ENCODE measurements at regions not wholly inside any gene's neighbourhood (a gene's known extent, or its start where the extent isn't known, plus 50 kb on each side); places are given as distances from the start of the nearest gene placed in this dataset.
"Not testable (repeated sequence)": the region's sequence is repeated elsewhere in the genome, so short reads cannot be mapped to it uniquely, and the experiment has no call there.

- H3K36me3 ChIP-seq (ENCODE audit: control insufficient read depth in 4 of 4, insufficient read depth in 4 of 4, low read length in 4 of 4); ATAC-seq (ENCODE audit: insufficient read depth, low FRiP score); H3K4me1 ChIP-seq (ENCODE audit: control insufficient read depth in 5 of 5, insufficient read depth in 5 of 5, low read length in 5 of 5); H3K9ac ChIP-seq (ENCODE audit: insufficient read depth in 1 of 2, low read length in 2 of 2); H3K27ac ChIP-seq (ENCODE audit: low read depth in 1 of 2, low read length in 1 of 2); DNase-seq; H3K9me3 ChIP-seq (ENCODE audit: control insufficient read depth in 4 of 4, insufficient read depth in 3 of 4, low read length in 3 of 4); H3K27me3 ChIP-seq (ENCODE audit: control insufficient read depth in 3 of 3, insufficient read depth in 3 of 3, low read length in 2 of 3); H3K4me3 ChIP-seq: not testable (repeated sequence)
- 72 to 76% methylated on average over 3 to 4 of the region's 4 CpGs for WGBS, 2 donors
These were observed 454.2 kb downstream of the TP53TG3F start for GRCh38 chr16:33913601-33914000.

DNA sequence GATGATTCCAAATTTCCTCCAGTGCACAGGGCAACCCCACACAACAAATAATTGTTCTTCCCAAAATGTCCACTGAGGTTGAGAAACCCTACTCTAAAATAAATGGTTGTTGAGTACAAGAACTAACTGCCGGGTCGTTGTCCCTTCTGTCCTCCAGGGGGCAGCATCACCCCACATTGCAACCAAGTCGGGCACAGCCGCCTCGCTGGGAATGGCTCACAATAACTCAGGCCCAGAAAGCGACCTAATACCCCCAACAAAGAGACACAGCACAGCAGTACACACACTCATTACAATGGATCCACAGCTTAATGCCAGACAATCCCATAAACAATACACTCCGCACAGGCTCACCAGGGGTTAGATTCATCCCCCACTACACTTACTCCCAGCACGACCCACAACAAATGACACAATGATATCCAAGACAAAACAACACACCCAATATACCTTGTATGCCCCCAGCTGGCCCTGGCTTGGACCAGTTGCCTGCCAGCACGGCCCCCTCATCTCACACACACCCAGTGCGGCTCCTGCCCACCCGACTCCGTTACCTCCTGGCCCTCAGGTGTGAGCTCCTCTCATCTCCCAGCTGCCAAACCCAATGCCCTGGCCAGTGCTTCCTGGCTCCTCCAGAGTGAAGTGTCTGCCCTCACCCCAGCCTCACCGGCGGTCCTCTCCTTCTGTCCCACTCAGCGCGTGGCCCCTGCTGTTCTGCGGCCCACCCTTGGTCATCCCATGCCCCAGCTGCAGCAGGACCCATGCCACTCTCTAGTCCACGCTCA is 461.5 kb downstream of the TP53TG3F start:
- H3K36me3 ChIP-seq (ENCODE audit: control insufficient read depth in 4 of 4, insufficient read depth in 4 of 4, low read length in 4 of 4); H3K4me3 ChIP-seq; DNase-seq; H3K4me1 ChIP-seq (ENCODE audit: control insufficient read depth in 5 of 5, insufficient read depth in 5 of 5, low read length in 5 of 5); H3K27me3 ChIP-seq (ENCODE audit: control insufficient read depth in 3 of 3, insufficient read depth in 3 of 3, low read length in 2 of 3); ATAC-seq (ENCODE audit: insufficient read depth, low FRiP score); H3K9me3 ChIP-seq (ENCODE audit: control insufficient read depth in 4 of 4, insufficient read depth in 3 of 4, low read length in 3 of 4); H3K9ac ChIP-seq (ENCODE audit: insufficient read depth in 1 of 2, low read length in 2 of 2); H3K27ac ChIP-seq (ENCODE audit: low read depth in 1 of 2, low read length in 1 of 2): not testable (repeated sequence)
- 48 to 55% methylated on average over 5 to 6 of the region's 18 CpGs for WGBS, 2 donors

- ATAC-seq (ENCODE audit: insufficient read depth, low FRiP score): not testable (repeated sequence)
These were observed 463.5 kb downstream of the TP53TG3F start for GRCh38 chr16:33922914-33923313.

DNA sequence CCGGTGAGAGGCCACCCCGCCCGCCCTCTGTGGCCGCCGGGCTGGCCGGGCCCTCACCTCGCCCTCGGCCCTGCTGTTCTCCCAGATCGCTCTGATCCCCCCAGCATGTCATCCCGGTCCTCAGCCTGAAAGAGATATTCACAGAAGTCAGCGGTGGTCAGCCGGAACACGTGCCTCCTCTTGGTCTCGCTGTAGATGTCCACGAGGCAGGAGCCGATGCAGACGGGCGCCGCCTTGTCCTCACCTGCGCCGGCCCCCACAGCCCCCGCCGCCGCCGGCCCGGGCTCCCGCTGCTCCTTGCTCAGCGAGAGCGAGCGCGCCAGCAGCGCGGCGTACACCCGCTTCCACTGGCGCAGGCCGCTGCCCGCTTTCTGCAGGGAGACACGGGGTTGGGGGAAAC is 468.6 kb downstream of the TP53TG3F start:
- not testable (repeated sequence) for H3K9ac ChIP-seq (ENCODE audit: insufficient read depth in 1 of 2, low read length in 2 of 2); H3K27me3 ChIP-seq (ENCODE audit: control insufficient read depth in 3 of 3, insufficient read depth in 3 of 3, low read length in 2 of 3); H3K27ac ChIP-seq (ENCODE audit: low read depth in 1 of 2, low read length in 1 of 2); H3K4me1 ChIP-seq (ENCODE audit: control insufficient read depth in 5 of 5, insufficient read depth in 5 of 5, low read length in 5 of 5); DNase-seq; H3K4me3 ChIP-seq; H3K36me3 ChIP-seq (ENCODE audit: control insufficient read depth in 4 of 4, insufficient read depth in 4 of 4, low read length in 4 of 4); H3K9me3 ChIP-seq (ENCODE audit: control insufficient read depth in 4 of 4, insufficient read depth in 3 of 4, low read length in 3 of 4); ATAC-seq (ENCODE audit: insufficient read depth, low FRiP score)
- WGBS, 2 donors: 92 to 97% methylated on average over 20 to 35 of the region's 39 CpGs

More at GRCh38 chr16:33922914-33923313, 463.5 kb downstream of the TP53TG3F start:
- H3K9ac ChIP-seq (ENCODE audit: insufficient read depth in 1 of 2, low read length in 2 of 2); H3K36me3 ChIP-seq (ENCODE audit: control insufficient read depth in 4 of 4, insufficient read depth in 4 of 4, low read length in 4 of 4); H3K4me1 ChIP-seq (ENCODE audit: control insufficient read depth in 5 of 5, insufficient read depth in 5 of 5, low read length in 5 of 5); H3K9me3 ChIP-seq (ENCODE audit: control insufficient read depth in 4 of 4, insufficient read depth in 3 of 4, low read length in 3 of 4); H3K27me3 ChIP-seq (ENCODE audit: control insufficient read depth in 3 of 3, insufficient read depth in 3 of 3, low read length in 2 of 3); DNase-seq; H3K27ac ChIP-seq (ENCODE audit: low read depth in 1 of 2, low read length in 1 of 2); H3K4me3 ChIP-seq: not testable (repeated sequence)
- WGBS, 2 donors: 86 to 88% methylated on average over 9 to 10 of the region's 10 CpGs

DNA sequence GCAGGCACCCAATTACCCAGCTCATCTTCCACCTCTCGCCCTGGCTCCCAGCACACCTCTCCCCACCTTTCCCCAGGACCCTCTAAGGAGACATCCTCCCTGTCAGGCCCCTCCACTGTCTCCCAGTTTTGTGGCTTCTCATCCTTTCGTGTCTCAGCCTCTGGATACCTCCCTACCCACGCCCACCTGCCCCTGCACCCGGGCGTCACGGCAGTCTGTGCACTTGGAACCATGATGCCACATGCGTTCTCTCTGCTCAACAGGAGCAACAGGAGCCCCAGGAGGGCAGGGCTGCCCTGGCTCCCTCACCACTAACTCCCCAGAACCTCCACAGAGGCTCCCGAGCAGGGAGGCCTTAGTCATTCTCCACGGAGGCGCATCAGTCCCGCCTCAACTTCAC is 472.8 kb downstream of the TP53TG3F start:
- WGBS, 2 donors: 76 to 77% methylated on average over 8 to 10 of the region's 11 CpGs
- not testable (repeated sequence) for H3K4me1 ChIP-seq (ENCODE audit: control insufficient read depth in 5 of 5, insufficient read depth in 5 of 5, low read length in 5 of 5); H3K36me3 ChIP-seq (ENCODE audit: control insufficient read depth in 4 of 4, insufficient read depth in 4 of 4, low read length in 4 of 4); H3K4me3 ChIP-seq; DNase-seq; ATAC-seq (ENCODE audit: insufficient read depth, low FRiP score); H3K9me3 ChIP-seq (ENCODE audit: control insufficient read depth in 4 of 4, insufficient read depth in 3 of 4, low read length in 3 of 4); H3K27me3 ChIP-seq (ENCODE audit: control insufficient read depth in 3 of 3, insufficient read depth in 3 of 3, low read length in 2 of 3); H3K27ac ChIP-seq (ENCODE audit: low read depth in 1 of 2, low read length in 1 of 2); H3K9ac ChIP-seq (ENCODE audit: insufficient read depth in 1 of 2, low read length in 2 of 2)

DNA sequence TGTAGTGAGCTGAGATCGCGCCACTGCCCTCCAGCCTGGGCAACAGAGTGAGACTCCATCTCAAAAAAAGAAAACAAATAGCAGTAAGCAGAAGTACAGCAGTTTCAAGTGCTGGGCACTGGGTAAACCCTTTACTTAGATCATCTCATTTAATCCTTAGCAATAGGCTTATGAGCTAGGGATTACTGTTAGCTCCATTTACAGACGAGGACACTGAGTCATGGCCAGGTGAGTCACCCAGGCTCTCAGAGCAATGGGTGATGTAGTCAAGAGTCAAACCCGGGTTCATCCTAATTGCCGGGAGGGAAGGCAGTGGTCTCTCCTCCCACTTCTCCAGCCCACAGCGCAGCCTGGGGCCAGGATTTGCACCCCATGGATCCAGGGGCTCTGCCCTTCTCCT is 473.6 kb downstream of the TP53TG3F start:
- not testable (repeated sequence) for H3K4me1 ChIP-seq (ENCODE audit: control insufficient read depth in 5 of 5, insufficient read depth in 5 of 5, low read length in 5 of 5); H3K9ac ChIP-seq (ENCODE audit: insufficient read depth in 1 of 2, low read length in 2 of 2); H3K27ac ChIP-seq (ENCODE audit: low read depth in 1 of 2, low read length in 1 of 2); ATAC-seq (ENCODE audit: insufficient read depth, low FRiP score); H3K4me3 ChIP-seq; DNase-seq; H3K9me3 ChIP-seq (ENCODE audit: control insufficient read depth in 4 of 4, insufficient read depth in 3 of 4, low read length in 3 of 4); H3K27me3 ChIP-seq (ENCODE audit: control insufficient read depth in 3 of 3, insufficient read depth in 3 of 3, low read length in 2 of 3); H3K36me3 ChIP-seq (ENCODE audit: control insufficient read depth in 4 of 4, insufficient read depth in 4 of 4, low read length in 4 of 4)
- 78 to 85% methylated on average over 5 to 6 of the region's 6 CpGs for WGBS, 2 donors

DNA sequence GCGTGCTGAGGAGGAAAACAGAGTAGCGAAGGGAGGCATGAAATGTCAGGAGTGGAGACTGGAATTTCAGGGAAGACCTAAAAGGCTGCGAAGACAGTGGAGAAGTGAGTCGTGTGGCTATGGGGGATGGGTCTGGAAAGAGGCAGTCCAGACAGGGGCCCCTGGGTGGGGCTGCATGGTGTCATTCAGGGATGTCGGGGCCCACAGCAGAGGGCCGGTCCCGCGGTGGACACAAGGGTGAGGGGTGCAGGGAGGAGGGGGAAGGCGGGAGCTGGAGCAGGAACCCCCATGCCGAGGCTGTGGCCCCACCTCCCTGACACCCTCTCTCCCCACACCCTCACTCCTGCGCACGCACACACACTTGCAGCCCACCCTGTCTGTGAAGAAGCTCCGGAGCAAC is 476.4 kb downstream of the TP53TG3F start:
- not testable (repeated sequence) for DNase-seq; H3K4me1 ChIP-seq (ENCODE audit: control insufficient read depth in 5 of 5, insufficient read depth in 5 of 5, low read length in 5 of 5); H3K9ac ChIP-seq (ENCODE audit: insufficient read depth in 1 of 2, low read length in 2 of 2); H3K4me3 ChIP-seq; H3K27ac ChIP-seq (ENCODE audit: low read depth in 1 of 2, low read length in 1 of 2); H3K9me3 ChIP-seq (ENCODE audit: control insufficient read depth in 4 of 4, insufficient read depth in 3 of 4, low read length in 3 of 4); H3K36me3 ChIP-seq (ENCODE audit: control insufficient read depth in 4 of 4, insufficient read depth in 4 of 4, low read length in 4 of 4); ATAC-seq (ENCODE audit: insufficient read depth, low FRiP score); H3K27me3 ChIP-seq (ENCODE audit: control insufficient read depth in 3 of 3, insufficient read depth in 3 of 3, low read length in 2 of 3)
- WGBS, 2 donors: 83 to 87% methylated on average over 8 to 13 of the region's 13 CpGs

- not testable (repeated sequence) for H3K4me3 ChIP-seq; H3K27me3 ChIP-seq (ENCODE audit: control insufficient read depth in 3 of 3, insufficient read depth in 3 of 3, low read length in 2 of 3); H3K9ac ChIP-seq (ENCODE audit: insufficient read depth in 1 of 2, low read length in 2 of 2); H3K4me1 ChIP-seq (ENCODE audit: control insufficient read depth in 5 of 5, insufficient read depth in 5 of 5, low read length in 5 of 5); H3K27ac ChIP-seq (ENCODE audit: low read depth in 1 of 2, low read length in 1 of 2); H3K36me3 ChIP-seq (ENCODE audit: control insufficient read depth in 4 of 4, insufficient read depth in 4 of 4, low read length in 4 of 4); DNase-seq; H3K9me3 ChIP-seq (ENCODE audit: control insufficient read depth in 4 of 4, insufficient read depth in 3 of 4, low read length in 3 of 4); ATAC-seq (ENCODE audit: insufficient read depth, low FRiP score)
- 29 to 30% methylated on average over 10 of the region's 16 CpGs for WGBS, 2 donors
These were observed 478.7 kb downstream of the TP53TG3F start for GRCh38 chr16:33938097-33938496.

All from lung (tissue), 9 donors.